T47D (cell line): ENCODE measurements at regions not wholly inside any gene's neighbourhood (a gene's known extent, or its start where the extent isn't known, plus 50 kb on each side); places are given as distances from the start of the nearest gene placed in this dataset.
"Not testable (repeated sequence)": the region's sequence is repeated elsewhere in the genome, so short reads cannot be mapped to it uniquely, and the experiment has no call there.

Source experiments
- DNase-seq, 2 experiments: peaks; one replicate each; pipeline versions ENCODE4 v3.0.0 to v3.0.0-alpha.2; 2011 to 2012; ENCODE audit warnings: low read depth in 1 of 2, low spot score in 1 of 2
- JUND ChIP-seq: IDR thresholded peaks from 2 replicates; pipeline ENCODE4 v1.6.1; 2012; ENCODE audit warnings: low read depth
- in situ Hi-C: cut with HindIII; loops from 2 replicates; pipeline ENCODE4 v1.10.0; 2016; ENCODE audit warnings: low sequenced_read_pairs, low pct_unique_long_range_greater_than_20kb

DNA sequence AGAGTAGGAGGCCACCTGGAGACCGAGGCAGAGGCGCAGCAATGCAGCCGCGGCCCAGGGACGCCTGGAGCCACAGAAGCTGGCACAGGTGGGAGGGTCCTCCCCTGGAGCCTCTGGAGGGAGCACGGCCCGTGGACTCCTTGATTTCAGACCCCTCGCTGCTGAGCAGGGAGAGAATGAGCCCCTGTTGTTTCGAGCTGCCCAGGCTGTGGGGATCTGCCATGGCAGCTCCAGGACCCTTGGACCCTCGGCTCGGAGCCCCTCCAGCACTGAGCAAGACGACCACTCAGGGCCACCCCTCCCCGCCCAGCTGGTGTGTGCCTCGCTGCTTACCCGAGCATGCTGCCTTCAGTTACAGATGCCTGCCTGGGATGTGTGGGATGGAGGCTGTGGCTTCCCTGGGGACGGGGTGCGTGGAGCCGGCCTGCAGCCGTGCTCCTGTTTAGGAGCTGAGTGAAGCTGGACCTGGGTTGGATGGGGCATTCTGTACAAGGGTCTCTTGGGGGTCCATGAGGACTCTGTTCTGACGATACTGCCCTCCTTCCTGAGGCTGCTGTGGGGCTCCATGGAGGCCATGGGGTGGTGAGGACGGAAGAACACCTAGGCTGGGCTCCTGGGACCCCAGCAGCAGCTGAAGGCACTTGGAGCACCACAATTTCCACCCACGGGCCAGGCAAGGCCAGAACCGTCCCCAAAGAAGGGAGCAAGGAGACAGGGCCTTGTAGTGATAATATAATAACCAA lies 115.1 kb upstream of the LPCAT1 start:
- DNase-seq: no peak
- in situ Hi-C loops: no loop called here
- TF ChIP-seq JUND: no peak

DNA sequence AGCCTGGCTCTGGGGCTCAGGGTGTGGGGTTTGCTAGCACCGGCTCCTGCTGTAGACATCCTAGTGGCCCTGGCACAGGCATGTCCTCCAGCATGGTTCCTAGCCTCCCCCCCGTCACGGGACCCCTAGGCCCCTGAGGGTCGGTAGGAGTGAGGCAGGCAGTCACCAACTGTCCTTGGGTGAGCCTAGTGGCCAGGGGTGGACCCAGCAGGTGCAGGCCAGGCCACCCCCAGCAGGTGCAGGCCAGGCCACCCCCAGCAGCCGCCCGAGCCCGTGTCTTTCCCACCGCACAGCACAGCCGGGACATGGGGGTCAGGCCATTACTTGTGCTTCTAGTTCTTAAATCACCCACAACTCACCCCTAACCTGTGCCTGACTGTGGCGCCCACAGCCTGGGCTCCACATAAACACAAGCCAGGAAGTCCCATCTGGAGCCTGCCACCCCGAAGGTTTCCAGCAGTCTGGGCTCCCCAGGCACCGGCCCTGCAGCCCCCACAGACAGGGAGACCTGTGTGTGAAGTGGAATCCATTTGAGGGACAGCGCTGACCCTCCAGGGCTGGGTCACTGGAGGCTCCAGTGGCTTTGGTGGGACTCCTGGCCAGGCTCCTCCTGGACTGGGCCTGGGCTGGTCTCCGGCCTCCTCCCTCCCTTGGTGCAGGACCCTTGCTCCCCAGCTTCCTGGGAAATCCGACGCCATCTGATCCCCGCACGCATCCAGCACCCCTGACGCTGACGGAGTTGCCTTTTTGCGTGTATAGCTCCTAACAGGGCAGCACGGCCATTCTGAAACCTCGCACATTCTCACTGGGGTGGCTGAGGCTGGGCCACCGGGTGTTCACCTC lies 114.1 kb upstream of the LPCAT1 start:
- peak in 1 of 2 experiments; percentile 1 for DNase-seq
- no peak for TF ChIP-seq JUND
- in situ Hi-C loops: no loop called here

DNA sequence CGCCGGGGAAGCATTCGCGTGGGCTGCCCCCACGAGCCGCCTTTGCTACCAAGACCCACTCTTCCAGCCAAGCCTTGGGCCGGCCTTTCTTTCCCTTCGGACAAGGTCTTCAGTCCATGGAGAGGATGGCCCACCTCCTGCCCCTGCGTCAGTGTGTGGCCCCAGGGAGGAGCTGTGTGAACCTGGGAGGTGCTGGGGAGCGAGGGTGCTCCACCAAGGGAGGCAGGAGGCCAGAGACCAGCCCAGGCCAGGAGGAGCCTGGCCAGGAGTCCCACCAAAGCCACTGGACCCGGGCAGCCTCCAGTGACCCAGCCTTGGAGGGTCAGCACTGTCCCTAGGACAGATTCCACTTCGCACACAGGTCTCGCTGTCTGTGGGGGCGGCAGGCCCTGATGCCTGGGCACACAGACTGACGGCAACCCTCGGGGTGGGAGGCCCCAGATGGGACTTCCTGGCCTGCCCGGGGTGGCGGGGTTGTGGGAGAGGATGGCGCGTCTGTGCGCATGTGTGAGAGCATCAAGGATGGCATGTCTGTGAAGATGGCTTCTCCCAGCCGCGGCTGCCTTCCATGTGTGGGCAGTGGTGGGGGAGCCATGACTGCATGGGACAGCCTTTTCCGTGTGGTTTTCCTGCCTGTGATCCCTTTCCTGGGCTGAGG lies 113.3 kb upstream of the LPCAT1 start:
- in situ Hi-C loops: no loop called here
- DNase-seq: no peak
- TF ChIP-seq JUND: no peak

DNA sequence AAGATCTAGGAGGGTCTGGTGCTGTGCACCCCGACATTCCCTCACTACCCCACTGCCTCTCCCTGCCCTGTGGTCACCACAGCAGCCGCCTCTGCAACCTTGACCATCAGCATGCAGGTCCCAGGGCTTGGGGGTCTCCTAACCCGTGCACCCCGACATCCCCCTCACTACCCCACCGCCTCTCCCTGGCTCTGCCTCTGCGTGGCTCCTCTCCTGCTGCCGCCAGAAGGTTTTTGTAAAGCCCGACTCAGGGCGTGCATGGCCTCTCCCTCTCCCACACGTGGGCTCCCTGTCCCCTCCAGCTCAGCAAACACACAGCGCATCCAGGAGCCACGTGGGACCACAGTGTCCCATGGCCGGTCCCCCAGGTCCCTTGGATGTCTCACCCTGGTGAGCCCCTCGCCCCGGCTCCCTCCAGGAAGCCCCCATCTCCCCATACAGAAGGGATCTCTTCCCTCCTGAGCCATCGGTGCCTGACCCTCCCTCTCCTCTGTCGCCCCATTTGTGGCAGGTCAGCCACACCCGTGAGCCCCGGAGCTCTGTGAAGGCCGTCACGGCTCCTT lies 112.5 kb upstream of the LPCAT1 start:
- in situ Hi-C loops, DNase-seq: not testable (repeated sequence)

DNA sequence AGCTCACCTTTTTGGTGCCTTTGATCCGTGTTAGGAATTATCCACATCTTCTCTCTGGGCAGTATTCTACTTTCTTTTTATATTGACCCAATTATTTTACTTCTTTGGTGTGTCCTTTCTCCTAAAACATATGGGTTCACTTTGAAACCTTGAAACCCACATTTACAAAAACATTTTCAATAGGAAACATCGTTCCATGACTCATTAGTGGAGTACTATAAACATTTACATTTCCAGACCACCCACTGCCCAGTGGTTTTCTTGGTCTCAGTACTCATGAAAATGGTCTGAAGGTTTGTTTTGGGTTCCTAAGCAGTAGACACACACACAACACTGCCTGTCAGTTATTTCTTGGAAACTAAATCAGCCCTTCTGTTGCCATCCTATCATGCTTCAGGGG lies 111.7 kb upstream of the LPCAT1 start:
- in situ Hi-C loops, DNase-seq: not testable (repeated sequence)

DNA sequence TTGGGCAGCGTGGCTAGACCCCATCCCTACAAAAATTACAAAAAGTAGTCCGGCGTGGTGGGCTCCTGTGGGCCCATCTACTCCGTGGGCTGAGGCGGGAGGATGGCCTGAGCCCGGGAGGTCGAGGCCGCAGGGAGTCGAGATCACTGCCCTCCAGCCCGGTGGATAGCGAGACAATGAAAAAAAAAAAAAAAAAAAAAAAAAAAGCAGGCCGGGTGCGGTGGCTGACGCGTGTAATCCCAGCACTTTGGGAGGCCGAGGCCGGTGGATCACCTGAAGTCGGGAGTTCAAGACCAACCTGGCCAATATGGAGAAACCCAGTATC lies 110.5 kb upstream of the LPCAT1 start:
- TF ChIP-seq JUND: no peak
- in situ Hi-C loops: no loop called here

DNA sequence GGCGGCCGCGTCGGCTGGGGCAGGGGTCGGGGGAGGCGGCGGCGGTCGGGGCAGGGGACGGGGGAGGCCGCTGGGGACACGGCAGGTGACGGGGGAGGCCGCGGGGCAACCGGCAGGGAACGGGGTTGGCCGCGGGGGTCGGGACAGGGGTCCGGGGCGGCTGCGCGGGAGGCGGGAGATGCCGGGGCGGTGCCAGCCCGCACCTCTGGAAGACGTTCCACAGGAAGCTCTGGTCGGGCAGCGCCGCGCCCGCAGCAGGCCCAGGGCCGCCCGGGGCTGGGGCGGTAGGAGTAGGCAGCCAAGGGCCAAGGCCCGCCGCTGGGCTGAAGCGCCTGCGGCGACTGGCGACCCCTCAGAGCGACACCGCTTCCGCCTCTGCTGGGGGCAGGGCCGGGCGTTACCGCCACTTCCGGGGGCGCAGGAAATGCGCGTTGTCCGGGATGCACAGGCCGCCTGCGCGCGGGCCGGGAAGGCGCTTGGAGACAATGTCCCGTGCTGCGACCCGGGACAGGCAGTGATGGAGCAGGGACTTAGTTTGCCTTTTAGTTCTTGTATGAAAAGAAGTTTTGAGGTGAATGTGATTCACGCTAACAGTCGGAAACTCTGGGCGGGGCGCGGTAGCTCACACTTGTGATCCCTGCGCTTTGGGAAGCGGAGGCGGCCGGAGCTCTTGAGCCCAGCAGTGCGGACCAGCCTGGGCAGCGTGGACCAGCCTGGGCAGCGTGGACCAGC lies 110.0 kb upstream of the LPCAT1 start:
- TF ChIP-seq JUND: no peak
- in situ Hi-C loops: no loop called here
- peak; percentile 86 to 94 for DNase-seq

More for the DNA sequence above, 110.5 kb upstream of the LPCAT1 start:
- no peak for DNase-seq

DNA sequence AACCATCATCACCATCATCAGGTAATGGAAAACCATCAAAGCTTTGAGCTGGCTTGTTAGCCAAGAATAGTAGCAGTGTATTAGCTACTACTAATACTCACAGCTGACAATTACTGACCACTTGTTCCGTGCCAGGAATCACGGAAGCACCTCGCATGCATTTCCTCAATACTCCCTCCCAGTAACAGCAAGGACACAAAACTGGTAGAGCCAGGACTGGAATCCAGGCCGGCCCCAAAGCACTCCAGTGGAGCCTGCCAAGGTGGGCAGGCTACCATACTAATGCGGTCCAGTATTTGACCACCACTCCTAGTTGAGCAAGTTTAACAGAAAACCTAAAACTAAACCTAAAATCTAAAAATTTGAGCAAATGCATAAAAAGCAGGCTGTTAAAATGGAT lies 107.2 kb upstream of the LPCAT1 start:
- in situ Hi-C loops, DNase-seq: not testable (repeated sequence)

DNA sequence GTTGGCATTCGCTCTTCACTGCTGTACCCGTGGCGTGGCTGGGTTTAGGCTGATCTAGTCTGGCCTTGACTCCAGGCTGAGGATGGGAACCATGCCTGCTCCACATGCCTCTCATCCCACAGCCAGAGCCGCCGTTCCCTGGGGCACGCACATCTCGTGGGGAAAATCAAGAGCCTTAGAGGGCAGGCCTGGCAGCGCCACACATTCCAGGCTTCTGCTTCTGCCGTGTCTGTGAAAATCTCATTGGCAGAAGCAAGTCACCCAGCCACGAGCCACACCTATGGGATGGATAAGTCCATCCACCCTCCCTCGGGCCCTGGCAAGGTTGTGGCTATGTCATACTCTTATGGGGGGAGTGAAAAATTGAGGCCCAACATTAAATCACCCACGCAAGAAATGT lies 102.6 kb upstream of the LPCAT1 start:
- in situ Hi-C loops: not testable (repeated sequence)

DNA sequence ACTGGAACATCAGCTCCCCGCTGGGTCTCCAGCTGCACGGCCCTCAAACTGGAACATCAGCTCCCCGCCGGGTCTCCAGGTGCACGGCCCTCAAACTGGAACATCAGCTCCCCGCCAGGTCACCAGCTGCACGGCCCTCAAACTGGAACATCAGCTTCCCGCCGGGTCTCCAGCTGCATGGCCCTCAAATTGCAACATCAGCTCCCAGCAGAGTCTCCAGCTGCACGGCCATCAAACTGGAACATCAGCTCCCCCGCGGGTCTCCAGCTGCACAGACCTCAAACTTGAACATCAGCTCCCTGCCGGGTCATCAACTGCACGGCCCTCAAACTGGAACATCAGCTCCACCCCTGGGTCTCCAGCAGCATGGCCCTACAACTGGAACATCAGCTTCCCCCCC lies 95.8 kb upstream of the LPCAT1 start:
- DNase-seq, in situ Hi-C loops: not testable (repeated sequence)

More for the DNA sequence above, 102.6 kb upstream of the LPCAT1 start:
- DNase-seq: not testable (repeated sequence)

DNA sequence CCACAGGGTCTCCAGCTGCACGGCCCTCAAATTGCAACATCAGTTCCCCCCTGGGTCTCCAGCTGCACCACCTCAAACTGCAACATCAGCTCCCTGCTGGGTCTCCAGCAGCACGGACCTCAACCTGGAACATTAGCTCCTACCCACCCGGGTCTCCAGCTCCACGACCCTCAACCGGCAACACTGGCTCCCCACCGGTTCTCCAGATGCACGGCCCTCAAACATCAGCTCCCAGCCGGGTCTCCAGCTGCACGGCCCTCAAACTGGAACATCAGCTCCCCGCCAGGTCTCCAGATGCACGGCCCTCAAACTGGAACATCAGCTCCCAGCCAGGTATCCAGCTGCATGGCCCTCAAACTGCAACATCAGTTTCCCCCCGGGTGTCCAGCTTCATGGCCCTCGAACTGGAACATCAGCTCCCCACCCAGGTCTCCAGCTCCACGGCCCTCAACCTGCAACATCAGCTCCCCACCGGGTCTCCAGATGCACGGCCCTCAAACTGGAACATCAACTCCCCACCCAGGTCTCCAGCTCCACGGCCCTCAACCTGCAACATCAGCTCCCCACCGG lies 94.6 kb upstream of the LPCAT1 start:
- in situ Hi-C loops, DNase-seq: not testable (repeated sequence)

DNA sequence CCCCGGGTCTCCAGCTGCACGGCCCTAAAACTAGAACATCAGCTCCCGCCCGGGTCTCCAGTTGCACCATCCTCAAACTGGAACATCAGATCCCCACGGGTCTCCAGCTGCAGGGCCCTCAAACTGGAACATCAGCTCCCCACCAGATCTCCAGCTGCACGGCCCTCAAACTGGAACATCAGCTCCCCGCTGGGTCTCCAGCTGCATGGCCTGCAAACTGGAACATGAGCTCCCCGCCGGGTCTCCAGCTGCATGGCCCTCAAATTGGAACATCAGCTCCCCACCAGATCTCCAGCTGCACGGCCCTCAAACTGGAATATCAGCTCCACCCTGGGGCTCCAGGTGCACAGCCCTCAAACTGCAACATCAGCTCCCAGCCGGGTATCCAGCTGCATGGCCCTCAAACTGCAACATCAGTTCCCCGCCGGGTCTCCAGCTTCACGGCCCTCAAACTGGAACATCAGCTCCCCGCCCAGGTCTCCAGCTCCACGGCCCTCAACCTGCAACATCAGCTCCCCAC lies 93.5 kb upstream of the LPCAT1 start:
- DNase-seq, in situ Hi-C loops: not testable (repeated sequence)

DNA sequence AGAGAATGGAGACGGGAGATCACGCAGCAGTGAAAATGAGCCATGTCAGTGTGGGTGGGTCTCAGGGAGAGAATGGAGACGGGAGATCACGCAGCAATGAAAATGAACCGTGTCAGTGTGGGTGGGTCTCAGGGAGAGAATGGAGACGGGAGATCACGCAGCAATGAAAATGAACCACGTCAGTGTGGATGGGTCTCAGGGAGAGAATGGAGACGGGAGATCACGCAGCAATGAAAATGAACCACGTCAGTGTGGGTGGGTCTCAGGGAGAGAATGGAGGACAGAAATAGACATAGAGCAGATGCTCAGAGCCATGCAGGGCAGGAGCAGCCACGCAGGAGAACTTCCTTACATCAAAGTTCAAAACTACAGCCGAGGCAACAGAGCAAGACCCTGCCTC lies 89.8 kb upstream of the LPCAT1 start:
- DNase-seq, in situ Hi-C loops: not testable (repeated sequence)

DNA sequence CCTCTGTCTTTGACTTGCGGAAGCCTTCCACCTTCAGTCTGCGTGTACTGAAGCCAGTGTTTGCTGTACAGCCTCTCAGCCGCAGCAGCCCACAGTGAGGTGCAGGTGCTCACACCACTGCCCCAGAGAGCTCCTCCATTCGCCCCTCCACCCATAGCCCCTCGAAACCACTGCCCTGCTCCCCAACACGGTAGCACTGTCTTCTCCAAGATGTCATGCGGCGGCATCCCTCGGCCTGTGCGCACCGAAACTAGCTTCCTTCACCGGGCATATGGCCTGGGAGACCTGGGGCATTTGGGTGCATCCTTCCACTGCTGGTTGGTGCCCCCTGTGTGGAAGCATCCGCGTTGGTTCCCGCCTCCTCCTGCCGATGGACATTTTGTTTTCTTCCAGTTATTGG lies 86.8 kb upstream of the LPCAT1 start:
- DNase-seq, in situ Hi-C loops: not testable (repeated sequence)

DNA sequence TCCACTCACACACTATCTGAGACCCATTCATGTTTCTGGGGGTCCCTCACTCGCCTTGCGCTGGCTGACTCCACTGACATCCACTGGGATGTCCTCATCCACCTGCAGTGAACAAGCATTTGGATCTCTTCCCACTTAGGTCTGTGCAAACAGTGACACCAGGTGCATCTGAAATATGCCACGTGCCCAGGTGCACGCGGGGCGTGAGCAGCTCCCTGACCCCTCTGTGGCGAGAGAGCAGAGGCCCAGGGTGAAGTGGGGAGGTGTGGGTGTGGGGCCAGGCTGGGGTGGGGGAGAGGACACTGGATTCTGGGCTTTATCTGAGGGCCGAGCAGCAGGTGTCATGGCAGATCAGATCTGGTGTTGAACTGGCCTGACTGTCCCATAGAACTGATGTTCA lies 85.4 kb upstream of the LPCAT1 start:
- in situ Hi-C loops, DNase-seq: not testable (repeated sequence)

DNA sequence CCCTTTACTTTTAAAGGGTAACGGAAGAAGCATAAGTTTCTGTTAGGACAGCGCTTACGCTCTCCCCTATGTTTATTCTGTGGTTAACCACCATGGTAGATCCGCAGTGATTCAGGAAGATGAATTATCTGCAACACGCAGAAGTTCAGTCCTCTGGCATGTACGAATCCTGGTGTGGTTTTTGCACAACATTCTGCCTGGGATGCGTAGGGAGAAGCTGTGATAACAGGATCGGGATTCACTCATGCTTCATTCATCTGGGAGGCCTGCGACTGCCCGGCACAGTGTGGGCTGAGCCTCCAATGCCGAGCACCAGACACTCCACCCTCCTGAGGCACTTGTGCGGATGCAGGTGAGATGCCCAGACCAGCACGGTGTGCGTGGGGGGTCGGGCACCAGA lies 84.6 kb upstream of the LPCAT1 start:
- DNase-seq, in situ Hi-C loops: not testable (repeated sequence)

DNA sequence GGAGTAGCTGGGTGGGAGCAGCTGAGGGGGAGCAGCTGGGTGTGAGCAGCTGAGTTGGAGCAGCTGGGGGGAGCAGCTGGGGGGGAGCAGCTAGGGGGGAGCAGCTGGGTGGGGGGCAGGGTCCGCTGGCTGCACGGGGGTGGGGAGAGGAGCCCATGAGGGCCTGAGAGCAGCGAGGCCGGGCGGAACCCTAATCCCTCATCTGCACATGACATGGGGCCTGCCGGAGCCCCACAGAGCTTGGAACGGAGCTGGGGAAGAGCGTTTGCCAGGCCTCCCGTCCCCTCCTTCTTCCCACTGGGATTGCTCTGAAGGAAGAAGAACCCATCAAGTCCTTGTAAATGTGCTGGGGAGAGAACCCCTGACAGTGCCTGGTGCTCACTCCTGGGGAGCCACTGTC lies 83.2 kb upstream of the LPCAT1 start:
- DNase-seq, in situ Hi-C loops: not testable (repeated sequence)
